HG03571 (cell line): ENCODE measurements at regions not wholly inside any gene's neighbourhood (a gene's known extent, or its start where the extent isn't known, plus 50 kb on each side); places are given as distances from the start of the nearest gene placed in this dataset.

ENCODE experiments used
- ATAC-seq: cut with Tn5 transposase; IDR thresholded peaks from one replicate; pipeline ENCODE4 v1.9.1; 2021; ENCODE audit not compliant: unreplicated experiment

GRCh38 chr2:60104514-60105505, 448.6 kb downstream of the BCL11A start:
- no peak for ATAC-seq

GRCh38 chr2:60100034-60100433, 453.4 kb downstream of the BCL11A start:
- ATAC-seq = no peak

GRCh38 chr2:60098996-60099395, 454.5 kb downstream of the BCL11A start:
- no peak for ATAC-seq

- ATAC-seq = no peak
These were observed 456.2 kb downstream of the BCL11A start for GRCh38 chr2:60097298-60097697.

GRCh38 chr2:60096556-60096955, 456.9 kb downstream of the BCL11A start:
- ATAC-seq = no peak

- no peak for ATAC-seq
These were observed 457.6 kb downstream of the BCL11A start for GRCh38 chr2:60095903-60096302.

GRCh38 chr2:60095202-60095815, 458.1 kb downstream of the BCL11A start:
- no peak for ATAC-seq

GRCh38 chr2:60094450-60094929, 459.0 kb downstream of the BCL11A start:
- ATAC-seq = no peak

- no peak for ATAC-seq
These were observed 460.7 kb downstream of the BCL11A start for GRCh38 chr2:60092781-60093180.

GRCh38 chr2:60091894-60092293, 461.6 kb downstream of the BCL11A start:
- no peak for ATAC-seq

- no peak for ATAC-seq
These were observed 462.2 kb downstream of the BCL11A start for GRCh38 chr2:60091266-60091665.

- no peak for ATAC-seq
These were observed 473.9 kb downstream of the BCL11A start for GRCh38 chr2:60079562-60079961.

- ATAC-seq = no peak
These were observed 478.4 kb downstream of the BCL11A start for GRCh38 chr2:60075048-60075447.

GRCh38 chr2:60073201-60073600, 480.3 kb downstream of the BCL11A start:
- no peak for ATAC-seq

GRCh38 chr2:60072609-60073008, 480.8 kb downstream of the BCL11A start:
- no peak for ATAC-seq

- ATAC-seq = no peak
These were observed 482.0 kb downstream of the BCL11A start for GRCh38 chr2:60071490-60071831.

- no peak for ATAC-seq
These were observed 482.5 kb downstream of the BCL11A start for GRCh38 chr2:60070736-60071489.

GRCh38 chr2:60070196-60070595, 483.3 kb downstream of the BCL11A start:
- no peak for ATAC-seq

GRCh38 chr2:60068755-60069154, 484.7 kb downstream of the BCL11A start:
- ATAC-seq = no peak

- ATAC-seq = no peak
These were observed 486.4 kb downstream of the BCL11A start for GRCh38 chr2:60067006-60067405.

- ATAC-seq = no peak
These were observed 487.2 kb downstream of the BCL11A start for GRCh38 chr2:60066096-60066839.
